GM23248 (cell line): ENCODE measurements at regions not wholly inside any gene's neighbourhood (a gene's known extent, or its start where the extent isn't known, plus 50 kb on each side); places are given as distances from the start of the nearest gene placed in this dataset.

Experiments used
- DNase-seq: peaks from one replicate; pipeline ENCODE4 v3.0.0-alpha.2; 2015
- H2AFZ ChIP-seq: fragments of 200-600 bp; sonication (generic); 2 replicates; pipeline ENCODE4 v1.6.1; 2016; ENCODE audit warnings: antibody characterized with exemption
- H3F3A ChIP-seq: fragments of 200-600 bp; sonication (generic); 2 replicates; pipeline ENCODE4 v1.6.1; 2016; ENCODE audit warnings: mild to moderate bottlenecking, antibody characterized with exemption, mixed run types; ENCODE audit not compliant: insufficient read depth
- H3K27ac ChIP-seq: fragments of 200-600 bp; sonication (generic); 2 replicates; pipeline ENCODE4 v1.5.1; 2016; ENCODE audit warnings: mild to moderate bottlenecking
- H3K27me3 ChIP-seq: fragments of 200-600 bp; sonication (generic); replicated peaks from 2 replicates; pipeline ENCODE4 v1.6.1; 2016; ENCODE audit warnings: mild to moderate bottlenecking; ENCODE audit not compliant: insufficient read depth
- H3K36me3 ChIP-seq: fragments of 200-600 bp; sonication (generic); 2 replicates; pipeline ENCODE4 v1.6.1; 2016; ENCODE audit warnings: low read depth, mild to moderate bottlenecking
- H3K4me1 ChIP-seq: fragments of 200-600 bp; sonication (generic); 2 replicates; pipeline ENCODE4 v1.6.1; 2016; ENCODE audit warnings: mild to moderate bottlenecking; ENCODE audit not compliant: insufficient read depth
- H3K4me2 ChIP-seq: fragments of 200-600 bp; sonication (generic); one replicate; pipeline ENCODE4 v1.6.1; 2016; ENCODE audit warnings: mild to moderate bottlenecking; ENCODE audit not compliant: unreplicated experiment
- H3K4me3 ChIP-seq: fragments of 200-600 bp; sonication (generic); 2 replicates; pipeline ENCODE4 v1.5.1; 2016; ENCODE audit warnings: mild to moderate bottlenecking
- H3K79me2 ChIP-seq: fragments of 200-600 bp; sonication (generic); 2 replicates; pipeline ENCODE4 v1.6.1; 2016; ENCODE audit warnings: mild to moderate bottlenecking; ENCODE audit not compliant: insufficient read depth
- H3K9ac ChIP-seq: fragments of 200-600 bp; sonication (generic); 2 replicates; pipeline ENCODE4 v1.6.1; 2016; ENCODE audit warnings: mild to moderate bottlenecking
- H3K9me2 ChIP-seq: fragments of 200-600 bp; sonication (generic); 2 replicates; pipeline ENCODE4 v1.6.1; 2016; ENCODE audit warnings: mixed run types, mild to moderate bottlenecking, moderate library complexity; ENCODE audit not compliant: insufficient read depth
- H3K9me3 ChIP-seq: fragments of 200-600 bp; sonication (generic); one replicate; pipeline ENCODE4 v1.6.1; 2017; ENCODE audit warnings: low read depth
- H4K20me1 ChIP-seq: fragments of 200-600 bp; sonication (generic); 2 replicates; pipeline ENCODE4 v1.6.0; 2016; ENCODE audit not compliant: insufficient read depth
- EZH2 ChIP-seq: fragments of 200-600 bp; sonication (generic); IDR thresholded peaks from 2 replicates; pipeline ENCODE4 v1.6.1; 2018; ENCODE audit warnings: antibody characterized with exemption, mild to moderate bottlenecking; ENCODE audit not compliant: insufficient read depth, poor library complexity, severe bottlenecking
- EZH2phosphoT487 ChIP-seq: fragments of 200-600 bp; sonication (generic); IDR thresholded peaks from 2 replicates; pipeline ENCODE4 v1.6.1; 2018; ENCODE audit warnings: antibody characterized with exemption, moderate library complexity, mild to moderate bottlenecking, low read depth; ENCODE audit not compliant: insufficient read depth
- WGBS, 2 experiments: methylation state at CpG; one replicate each; pipeline ENCODE4 v1.1.6; 2015 to 2017; ENCODE audit warnings: low lambda C conversion rate in 2 of 2, low coverage in 1 of 2; ENCODE audit errors: missing lambda C conversion rate in 2 of 2; 5-methylcytosine and 5-hydroxymethylcytosine counted together
- in situ Hi-C: fragments of 300-500 bp; cut with MboI; formaldehyde crosslinking; loops from 2 replicates; pipeline ENCODE4 v1.15.0; 2020

DNA sequence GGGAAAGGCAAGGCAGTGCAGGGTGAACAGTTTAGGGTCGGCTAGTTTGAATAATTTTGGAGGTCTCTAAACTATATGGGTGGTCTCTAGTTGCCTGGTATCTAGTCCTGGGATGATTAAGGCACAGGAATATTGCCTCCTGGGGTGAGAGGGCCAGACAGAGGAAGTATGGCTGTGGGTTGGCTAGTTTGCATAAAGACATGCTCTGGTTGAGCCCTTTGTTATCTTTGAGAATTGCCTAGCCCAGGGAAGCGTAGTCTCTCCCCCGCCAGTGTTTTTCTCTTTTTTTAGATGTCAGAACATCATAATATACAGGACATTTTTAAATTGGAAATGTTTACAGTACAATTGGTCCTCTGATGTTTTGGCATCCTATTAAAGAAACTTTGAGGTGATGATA is 163.5 kb downstream of the PWWP3B start:
- Histone ChIP-seq H3K79me2 (no peaks in the 10 kb centered on the region), H2AFZ (no peak overlapping the region), H3K9me3 (no peaks in the 10 kb centered on the region), H3K9ac (no peak overlapping the region), H3K36me3 (no peaks in the 10 kb centered on the region), H4K20me1 (no peaks in the 10 kb centered on the region), H3K27me3 (no peaks in the 10 kb centered on the region), H3K4me3 (no peak overlapping the region), H3K4me1 (no peaks in the 10 kb centered on the region), H3K9me2 (no peaks in the 10 kb centered on the region), H3K4me2 (no peak overlapping the region), H3F3A (no peaks in the 10 kb centered on the region), H3K27ac (no peak overlapping the region)
- TF ChIP-seq EZH2phosphoT487 (no peak), EZH2 (no peak)
- no peak for DNase-seq
- in situ Hi-C loops = no loop called here
- WGBS, 2 experiments = 7 to 11% methylated on average over 3 of the region's 3 CpGs

DNA sequence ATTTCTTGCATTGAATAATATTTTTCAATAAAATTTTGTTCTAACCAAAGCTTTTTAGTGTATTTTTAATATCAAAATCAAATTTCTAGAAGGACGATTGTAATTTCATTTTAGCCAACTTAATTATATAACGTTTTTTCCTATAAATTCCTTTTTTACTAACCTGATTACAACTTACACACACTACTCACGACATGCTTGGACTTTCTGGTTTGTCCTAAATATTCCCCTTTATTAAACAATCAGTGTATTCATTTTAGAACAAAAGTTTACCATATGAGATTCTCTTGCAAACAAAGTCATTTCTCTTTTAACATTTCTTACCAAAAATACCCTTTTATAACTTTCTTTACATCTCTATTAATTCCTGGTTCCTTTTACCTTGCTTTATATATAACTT is 173.7 kb downstream of the PWWP3B start:
- H3K9me3 ChIP-seq = no peaks in the 10 kb centered on the region
- H3K36me3 ChIP-seq = no peaks in the 10 kb centered on the region
- no peak overlapping the region for H2AFZ ChIP-seq
- DNase-seq = no peak
- no peaks in the 10 kb centered on the region for H3F3A ChIP-seq
- no peak overlapping the region for H3K9ac ChIP-seq
- no peak for TF ChIP-seq EZH2phosphoT487
- TF ChIP-seq EZH2 = no peak
- H4K20me1 ChIP-seq = no peaks in the 10 kb centered on the region
- no peaks in the 10 kb centered on the region for H3K27me3 ChIP-seq
- 14 to 15% methylated on average over 3 of the region's 3 CpGs for WGBS, 2 experiments
- no peaks in the 10 kb centered on the region for H3K9me2 ChIP-seq
- H3K4me1 ChIP-seq = no peaks in the 10 kb centered on the region
- H3K4me2 ChIP-seq = no peak overlapping the region
- no peaks in the 10 kb centered on the region for H3K79me2 ChIP-seq
- H3K4me3 ChIP-seq = no peak overlapping the region
- in situ Hi-C loops = no loop called here
- no peak overlapping the region for H3K27ac ChIP-seq

DNA sequence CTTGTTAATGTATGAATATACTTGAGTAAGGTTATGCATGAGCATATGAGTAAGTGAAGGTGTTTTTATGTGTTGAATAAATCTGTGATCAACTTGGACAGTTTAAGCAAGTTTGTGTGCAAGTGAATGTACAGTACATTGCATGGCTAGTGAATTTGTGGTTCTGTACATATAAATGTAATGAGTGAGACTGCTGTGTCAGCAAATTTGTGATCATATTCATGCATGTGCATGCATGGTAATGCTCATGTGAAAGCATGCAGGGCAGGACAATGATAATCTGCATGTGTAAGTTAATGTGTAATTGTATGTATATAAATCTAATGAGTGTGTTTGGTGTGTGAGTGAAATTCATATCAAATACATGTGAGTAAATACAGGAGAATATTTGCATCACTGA is 188.5 kb downstream of the PWWP3B start:
- Histone ChIP-seq H3K36me3 (no peaks in the 10 kb centered on the region), H3K27ac (no peak overlapping the region), H3K4me2 (no peak overlapping the region), H3K9me2 (no peaks in the 10 kb centered on the region), H3K9ac (no peak overlapping the region), H3K79me2 (no peaks in the 10 kb centered on the region), H3K27me3 (no peaks in the 10 kb centered on the region), H3K4me3 (no peak overlapping the region), H4K20me1 (no peaks in the 10 kb centered on the region), H3K4me1 (no peaks in the 10 kb centered on the region), H3K9me3 (no peaks in the 10 kb centered on the region), H3F3A (no peaks in the 10 kb centered on the region), H2AFZ (no peak overlapping the region)
- no peak for DNase-seq
- TF ChIP-seq EZH2phosphoT487 (no peak), EZH2 (no peak)
- in situ Hi-C loops = no loop called here

DNA sequence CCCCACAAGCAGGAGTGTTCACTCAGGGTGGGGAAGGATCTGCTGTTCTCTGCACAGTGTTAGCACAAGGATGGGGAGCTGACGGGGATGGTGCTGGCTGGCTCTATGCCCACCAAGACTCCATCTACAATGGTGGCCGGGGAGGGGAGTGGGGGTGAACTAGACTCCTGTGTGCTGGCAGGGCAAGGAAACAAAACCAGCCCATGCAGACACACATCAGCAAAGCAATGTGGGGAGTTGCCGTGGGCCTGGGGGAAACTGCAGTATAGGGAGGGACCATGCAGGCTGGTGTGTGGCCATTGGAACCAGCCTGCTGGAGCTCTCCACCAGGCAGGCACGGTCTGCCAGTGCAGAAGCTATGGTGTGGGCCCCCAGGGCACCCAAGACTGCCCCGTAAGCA is 195.1 kb downstream of the PWWP3B start:
- in situ Hi-C loops = no loop called here
- 13 to 30% methylated on average over 3 of the region's 5 CpGs for WGBS, 2 experiments
- H3K9ac ChIP-seq = no peak overlapping the region
- no peak for TF ChIP-seq EZH2phosphoT487
- no peak for TF ChIP-seq EZH2
- no peaks in the 10 kb centered on the region for H3K79me2 ChIP-seq
- no peaks in the 10 kb centered on the region for H3K9me3 ChIP-seq
- H4K20me1 ChIP-seq = no peaks in the 10 kb centered on the region
- H3K9me2 ChIP-seq = no peaks in the 10 kb centered on the region
- DNase-seq = no peak
- H3K4me3 ChIP-seq = no peak overlapping the region
- H3F3A ChIP-seq = no peaks in the 10 kb centered on the region
- H3K4me1 ChIP-seq = no peaks in the 10 kb centered on the region
- no peaks in the 10 kb centered on the region for H3K36me3 ChIP-seq
- no peak overlapping the region for H3K27ac ChIP-seq
- H3K4me2 ChIP-seq = no peak overlapping the region
- H3K27me3 ChIP-seq = no peaks in the 10 kb centered on the region
- H2AFZ ChIP-seq = no peak overlapping the region

DNA sequence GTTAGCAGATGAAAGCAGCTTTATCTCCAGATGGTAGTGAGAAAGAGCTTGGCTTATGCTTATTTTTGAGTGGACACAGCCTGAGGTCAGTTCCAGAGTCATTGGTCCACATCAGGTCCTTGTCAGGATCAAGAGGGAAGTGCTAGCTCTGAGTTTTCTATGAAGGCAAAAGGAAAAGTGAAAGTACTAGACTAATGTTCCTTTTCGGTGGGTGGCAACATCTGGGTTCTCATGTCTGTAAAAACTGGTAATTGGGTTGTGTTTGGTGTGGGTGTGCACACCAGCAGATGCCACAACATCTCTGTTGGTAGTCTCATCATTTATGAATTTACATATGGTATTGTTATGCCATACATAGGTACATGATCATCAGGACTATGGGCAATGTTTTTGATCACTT is 210.5 kb downstream of the PWWP3B start:
- Histone ChIP-seq H3K4me3 (no peak overlapping the region), H3K9me3 (no peaks in the 10 kb centered on the region), H3K27me3 (no peaks in the 10 kb centered on the region), H3K9ac (no peak overlapping the region), H3K4me1 (no peaks in the 10 kb centered on the region), H2AFZ (no peak overlapping the region), H4K20me1 (no peaks in the 10 kb centered on the region), H3K36me3 (no peaks in the 10 kb centered on the region), H3F3A (no peaks in the 10 kb centered on the region), H3K79me2 (no peaks in the 10 kb centered on the region), H3K27ac (no peak overlapping the region), H3K4me2 (no peak overlapping the region), H3K9me2 (no peaks in the 10 kb centered on the region)
- WGBS, 2 experiments = 0% methylated on average over 1 of the region's 1 CpG
- in situ Hi-C loops = no loop called here
- DNase-seq = no peak
- TF ChIP-seq EZH2 = no peak
- TF ChIP-seq EZH2phosphoT487 = no peak
